ENCODE measurements at regions not wholly inside any gene's neighbourhood (a gene's known extent, or its start where the extent isn't known, plus 50 kb on each side); places are given as distances from the start of the nearest gene placed in this dataset.
"Not testable (repeated sequence)": the region's sequence is repeated elsewhere in the genome, so short reads cannot be mapped to it uniquely, and the experiment has no call there.

DNA sequence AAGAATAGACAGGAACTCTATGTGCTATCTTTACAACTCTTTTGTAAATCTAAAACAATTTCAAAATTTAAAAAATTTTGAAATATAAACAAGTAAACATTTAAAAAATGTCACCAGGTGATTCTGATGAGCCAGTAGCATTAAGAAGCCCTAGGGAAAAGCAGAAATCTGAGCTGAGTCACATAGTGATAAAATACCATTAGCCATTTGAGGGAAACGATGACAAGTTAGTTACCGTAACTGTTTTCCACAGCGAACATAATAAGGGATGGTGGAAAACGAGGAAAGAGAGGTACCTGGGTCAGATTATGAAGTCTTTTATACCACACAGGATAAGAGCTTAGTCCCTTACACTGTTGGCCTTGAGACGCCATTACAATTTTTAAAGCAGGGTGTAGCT lies 55.5 kb downstream of the PRR15 start:
- DNase-seq (ENCODE audit: extremely low read depth, low read depth, low spot score) = no peak

- no peak for DNase-seq (ENCODE audit: extremely low read depth, low read depth, low spot score)
Measured at GRCh38 chr7:29619848-29620555, 56.4 kb downstream of the PRR15 start.

DNA sequence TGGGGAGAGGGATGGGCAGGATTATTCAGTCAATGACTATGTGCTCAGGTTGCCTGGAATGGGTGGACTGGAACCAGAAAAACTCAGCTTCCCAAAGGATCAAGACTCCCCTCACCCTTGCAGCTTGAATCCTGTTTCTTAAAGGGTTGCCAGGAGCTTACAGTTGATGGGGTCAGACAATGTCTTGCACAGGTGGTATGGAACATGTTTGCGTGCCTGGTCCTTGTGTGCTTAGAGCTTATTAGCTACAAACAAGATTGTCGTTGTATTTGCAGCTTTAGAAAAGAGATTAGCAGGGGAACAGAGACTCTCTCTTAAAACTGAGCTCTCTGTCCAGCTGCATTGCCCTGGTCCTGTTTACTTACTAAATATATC lies 56.9 kb downstream of the PRR15 start:
- DNase-seq (ENCODE audit: extremely low read depth, low read depth, low spot score) = no peak

GRCh38 chr7:29622335-29623265 lies 59.0 kb downstream of the PRR15 start:
- peak; percentile 34 for DNase-seq (ENCODE audit: extremely low read depth, low read depth, low spot score)

GRCh38 chr7:29623973-29624372 lies 60.3 kb downstream of the PRR15 start:
- DNase-seq (ENCODE audit: extremely low read depth, low read depth, low spot score) = no peak

- no peak for DNase-seq (ENCODE audit: extremely low read depth, low read depth, low spot score)
Measured at GRCh38 chr7:29626730-29627129, 63.1 kb downstream of the PRR15 start.

DNA sequence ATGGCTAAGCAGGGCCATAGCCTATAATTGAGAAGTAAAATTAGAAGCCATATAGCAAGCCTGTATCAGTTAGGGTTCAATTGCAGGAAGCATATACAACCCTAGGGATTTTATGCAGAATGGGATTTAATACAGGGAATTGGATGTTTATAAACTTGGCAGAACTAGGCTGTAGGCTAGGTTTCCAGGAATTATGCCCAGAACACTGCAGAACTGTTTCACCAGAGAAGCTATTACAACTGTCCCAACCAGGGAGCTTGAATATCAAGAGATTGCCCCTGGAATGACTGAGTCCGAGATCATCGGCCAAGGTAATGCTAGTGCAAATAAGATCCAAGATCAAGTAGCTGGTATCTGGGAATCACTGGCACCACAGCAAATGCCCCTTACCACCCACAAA lies 64.0 kb downstream of the PRR15 start:
- DNase-seq (ENCODE audit: extremely low read depth, low read depth, low spot score) = no peak

DNA sequence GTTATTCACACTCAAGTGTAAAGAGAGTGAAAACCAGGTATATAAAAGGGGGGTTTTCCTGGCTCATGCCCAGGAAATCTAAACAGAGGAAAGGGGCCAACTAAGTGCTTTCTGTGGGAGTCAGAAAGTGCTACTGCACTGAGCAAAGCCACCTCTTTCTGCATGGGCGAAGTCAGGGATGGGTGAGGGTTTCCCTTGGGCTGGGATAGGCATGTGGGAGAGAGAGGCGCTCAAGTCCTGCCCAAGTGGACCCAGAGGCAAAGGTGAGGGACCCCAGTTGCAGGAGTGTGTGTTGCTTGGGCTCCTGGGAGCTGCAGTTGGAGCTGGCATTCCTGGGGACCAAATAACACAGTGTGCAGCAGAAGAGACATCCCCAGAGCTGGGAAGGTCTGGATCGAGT lies 65.9 kb downstream of the PRR15 start:
- DNase-seq (ENCODE audit: extremely low read depth, low read depth, low spot score) = no peak

DNA sequence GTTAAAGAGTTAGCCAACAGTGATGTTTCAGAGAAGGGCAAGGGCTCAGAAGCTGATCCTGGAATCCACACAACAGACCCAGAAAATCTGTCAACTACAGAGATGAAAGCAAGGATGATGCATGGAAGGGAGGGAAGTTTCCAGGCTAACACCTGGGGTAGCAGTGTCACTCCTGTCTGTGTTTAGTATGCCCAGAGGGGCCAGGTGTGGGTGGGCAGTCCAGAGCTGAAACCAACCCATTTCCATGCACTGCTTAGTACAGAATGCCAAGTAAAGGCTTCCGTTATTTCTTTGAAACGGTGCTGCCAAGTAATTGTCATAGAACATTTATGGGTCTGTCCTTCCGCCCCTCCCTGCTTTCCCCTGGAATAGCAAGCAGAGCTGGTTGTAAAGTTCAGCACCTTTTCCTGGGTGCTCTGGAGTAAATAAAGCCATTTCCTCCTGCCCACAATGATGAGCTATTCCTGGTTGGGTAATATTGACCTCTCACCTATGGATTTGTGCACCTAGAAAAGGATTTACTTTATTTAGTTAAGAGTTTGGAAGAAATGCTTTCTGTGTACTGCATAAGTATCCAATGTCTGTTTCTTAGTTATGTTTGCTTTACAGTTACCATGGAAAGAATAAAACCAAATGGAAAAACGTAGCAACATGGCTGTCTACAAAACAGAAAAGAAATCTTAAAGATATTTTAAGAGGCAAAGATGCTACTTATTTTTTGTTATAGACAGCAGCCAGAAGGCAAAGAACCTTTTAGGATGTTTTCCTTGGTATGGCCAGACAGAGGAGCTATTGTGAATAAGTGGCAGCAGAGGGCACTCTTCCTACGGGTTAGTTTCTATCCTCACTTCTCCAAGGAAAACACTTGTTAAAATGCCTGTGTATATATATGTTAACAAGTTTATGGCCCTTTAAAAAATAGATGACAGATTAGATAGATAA lies 71.7 kb downstream of the PRR15 start:
- peak; percentile 10 for DNase-seq (ENCODE audit: extremely low read depth, low read depth, low spot score)

GRCh38 chr7:29636009-29636351 lies 72.3 kb downstream of the PRR15 start:
- no peak for DNase-seq (ENCODE audit: extremely low read depth, low read depth, low spot score)

DNA sequence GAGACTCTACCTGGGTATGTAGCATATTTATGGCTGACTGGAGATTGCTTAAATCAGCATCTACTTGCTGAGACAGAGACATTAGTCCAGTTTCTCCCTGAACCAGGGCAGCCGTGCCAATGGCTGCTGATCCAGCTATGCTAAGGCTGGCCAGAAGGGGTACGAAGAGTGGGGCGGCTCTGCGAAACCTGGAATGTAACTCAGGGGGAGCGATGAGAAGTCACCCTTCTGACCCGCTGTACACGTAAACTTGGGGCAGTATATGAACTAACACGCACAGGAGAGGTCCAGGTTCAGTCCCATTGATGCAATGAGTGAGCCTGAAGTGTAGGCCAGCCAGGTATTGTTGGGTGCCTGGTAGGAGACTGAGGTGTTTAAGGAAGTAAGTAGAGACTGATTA lies 73.7 kb downstream of the PRR15 start:
- DNase-seq (ENCODE audit: extremely low read depth, low read depth, low spot score) = no peak

DNA sequence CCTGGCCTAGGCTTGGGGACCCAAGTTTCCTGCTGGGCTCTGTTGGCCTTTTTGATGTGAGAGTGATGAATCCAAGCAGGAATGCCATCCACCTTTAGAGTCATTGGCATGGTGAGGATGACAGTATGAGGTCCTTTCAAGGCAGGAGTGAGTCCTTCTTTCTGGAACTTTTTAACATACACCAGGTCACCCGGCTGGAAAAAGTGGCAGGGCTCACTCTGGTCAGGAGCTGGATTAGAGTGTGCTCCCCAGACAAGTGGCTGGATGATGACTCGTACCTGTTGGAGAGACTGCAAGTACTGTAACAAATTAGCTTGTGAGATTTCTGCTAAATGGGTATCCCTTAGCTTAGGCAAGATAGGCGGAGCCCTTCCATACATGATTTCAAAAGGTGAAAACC lies 75.2 kb downstream of the PRR15 start:
- DNase-seq (ENCODE audit: extremely low read depth, low read depth, low spot score) = not testable (repeated sequence)

GRCh38 chr7:29639386-29639785 lies 75.8 kb downstream of the PRR15 start:
- no peak for DNase-seq (ENCODE audit: extremely low read depth, low read depth, low spot score)

DNA sequence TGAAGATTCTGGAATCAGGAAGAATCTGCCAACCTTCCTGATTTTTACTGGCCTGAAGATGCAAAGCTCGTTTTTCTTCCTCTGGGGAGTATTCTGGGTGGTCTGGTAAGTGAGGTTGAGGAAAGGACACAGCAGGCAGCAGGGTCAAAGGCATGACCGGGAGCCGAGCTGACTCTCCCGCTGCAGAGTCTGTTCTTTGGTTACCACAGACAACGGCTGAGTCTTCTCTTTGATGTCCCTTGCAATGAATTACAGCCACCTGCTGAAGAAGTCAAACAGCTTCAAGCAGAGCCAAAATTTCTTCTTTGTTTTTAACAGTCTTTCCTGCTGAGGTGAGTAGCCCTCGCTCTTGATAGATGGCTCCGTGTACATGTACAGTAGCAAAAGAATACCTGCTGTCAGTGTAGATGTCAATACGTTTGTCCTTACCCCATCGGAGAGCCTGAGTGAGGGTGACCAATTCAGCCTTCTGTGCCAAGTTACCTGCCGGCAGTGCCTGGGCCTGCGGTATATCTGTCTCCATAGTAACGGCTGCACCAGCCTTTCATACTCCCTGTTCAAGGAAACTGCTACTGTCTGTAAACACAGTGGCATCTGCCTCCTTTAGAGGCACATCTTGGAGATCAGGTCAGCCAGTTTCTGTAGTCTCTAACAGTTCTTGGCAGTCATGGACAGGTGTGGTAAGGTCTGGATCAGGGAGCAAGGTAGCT lies 76.4 kb downstream of the PRR15 start:
- no peak for DNase-seq (ENCODE audit: extremely low read depth, low read depth, low spot score)

- DNase-seq (ENCODE audit: extremely low read depth, low read depth, low spot score) = no peak
Measured at GRCh38 chr7:29641651-29642050, 78.0 kb downstream of the PRR15 start.

DNA sequence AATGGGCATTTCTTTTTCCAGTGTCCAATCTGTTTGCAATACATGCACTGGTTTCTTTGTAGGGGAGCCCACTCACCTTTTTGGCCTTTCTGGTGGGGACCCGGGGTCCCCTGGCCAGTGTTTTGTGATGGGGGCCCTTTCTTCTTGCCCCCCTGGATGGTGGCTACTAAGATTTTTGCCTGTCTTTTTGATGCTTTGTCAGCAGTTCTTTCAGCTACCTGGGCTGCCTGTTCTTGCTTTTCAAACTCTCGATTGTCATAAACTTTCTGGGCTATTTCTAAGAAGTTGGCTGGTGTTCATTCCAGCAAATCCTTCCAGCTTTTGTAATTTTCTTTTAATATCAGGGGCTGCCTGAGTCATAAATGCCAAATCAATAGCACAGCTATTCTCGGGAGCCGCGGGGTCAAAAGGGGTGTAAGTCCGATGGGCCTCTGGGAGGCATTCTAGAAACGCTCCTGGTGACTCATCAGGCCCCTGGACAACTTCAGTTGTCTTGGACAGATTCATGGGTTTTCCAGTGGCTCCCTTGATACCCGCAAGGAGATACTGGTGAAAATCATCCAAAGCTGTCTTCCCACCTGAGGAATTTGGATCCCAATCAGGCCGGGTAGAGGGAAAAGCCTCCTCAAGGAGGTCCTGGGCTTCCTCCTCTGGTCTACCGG lies 79.0 kb downstream of the PRR15 start:
- no peak for DNase-seq (ENCODE audit: extremely low read depth, low read depth, low spot score)

GRCh38 chr7:29646116-29646515 lies 82.5 kb downstream of the PRR15 start:
- not testable (repeated sequence) for DNase-seq (ENCODE audit: extremely low read depth, low read depth, low spot score)

DNA sequence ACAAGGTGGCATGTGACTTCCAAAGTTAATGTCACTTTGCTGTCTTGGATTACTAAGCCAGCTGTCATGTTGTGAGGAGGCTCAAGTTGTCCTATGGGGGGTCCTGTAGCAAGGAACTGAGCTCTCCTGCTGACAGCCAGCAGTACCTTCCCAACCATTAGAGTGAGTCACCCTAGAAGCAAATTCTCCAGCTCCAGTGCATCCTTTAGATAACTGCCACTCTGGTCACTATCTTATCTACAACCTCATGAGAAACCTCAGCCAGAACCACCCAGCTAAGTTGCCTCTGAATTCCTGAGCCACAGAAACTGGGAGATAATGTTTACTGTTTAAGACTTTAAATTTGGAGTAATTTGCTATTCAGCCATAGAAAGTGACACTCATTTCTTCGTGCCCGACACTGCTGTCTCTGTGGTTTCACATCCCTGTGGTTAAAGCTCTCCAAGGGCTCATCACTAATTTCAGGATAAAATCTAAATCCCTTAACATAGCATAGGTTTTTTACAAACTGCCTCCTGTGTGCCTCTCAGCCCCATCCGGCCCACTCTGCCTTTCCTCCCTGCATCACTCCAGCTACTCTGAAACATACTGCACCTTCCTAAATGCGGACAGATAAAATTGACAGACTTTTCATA lies 83.5 kb downstream of the PRR15 start:
- DNase-seq (ENCODE audit: extremely low read depth, low read depth, low spot score) = no peak

DNA sequence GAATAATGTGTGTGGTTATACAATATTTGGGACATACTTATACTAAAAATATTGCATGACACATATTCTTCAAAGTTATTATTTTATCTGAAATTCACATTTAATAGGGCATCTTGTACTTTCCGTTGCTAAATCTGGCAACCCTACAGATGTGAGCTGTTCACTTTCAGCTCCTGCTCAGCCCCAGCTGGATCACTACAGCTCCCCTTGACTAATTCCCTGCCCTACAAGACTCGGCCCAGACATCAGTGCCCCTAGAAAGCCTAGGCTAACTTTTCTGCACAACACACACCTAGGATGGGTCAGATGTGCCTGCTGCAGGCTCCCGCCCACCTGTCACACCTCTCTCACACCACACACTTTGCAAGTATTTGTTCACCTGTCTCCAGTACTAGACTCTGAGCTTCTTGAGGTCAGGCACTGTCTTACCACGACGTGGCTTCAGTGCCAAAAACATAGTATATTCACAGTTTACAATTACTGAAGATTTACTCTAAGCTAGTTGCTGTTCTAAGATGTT lies 84.1 kb downstream of the PRR15 start:
- not testable (repeated sequence) for DNase-seq (ENCODE audit: extremely low read depth, low read depth, low spot score)

All from glomerular endothelial cell (primary cell).